ENCODE measurements at regions not wholly inside any gene's neighbourhood (a gene's known extent, or its start where the extent isn't known, plus 50 kb on each side); places are given as distances from the start of the nearest gene placed in this dataset.
"Not testable (repeated sequence)": the region's sequence is repeated elsewhere in the genome, so short reads cannot be mapped to it uniquely, and the experiment has no call there.

GRCh38 chr17:62134397-62134796 is 69.3 kb upstream of the MED13 start:
- no peak for TF ChIP-seq CTCF (IDR thresholded peaks at IDR 0.05)
- no peak overlapping the region for H3K4me3 ChIP-seq
- peaks cover 24 to 35% of the 10 kb centered on the region in 2 donors for H3K27me3 ChIP-seq
- H3K9me3 ChIP-seq: no peaks in the 10 kb centered on the region
- DNase-seq (no peak), ATAC-seq (no peak)
- intact Hi-C loops (cut with DNase I): no loop called here
- peaks cover 0 to 9% of the 10 kb centered on the region in 2 donors for H3K4me1 ChIP-seq
- no peaks in the 10 kb centered on the region for H3K36me3 ChIP-seq
- no peak overlapping the region for H3K27ac ChIP-seq

- intact Hi-C loops (cut with DNase I); H3K27me3 ChIP-seq; H3K9me3 ChIP-seq; H3K36me3 ChIP-seq; DNase-seq; H3K4me3 ChIP-seq; H3K27ac ChIP-seq; ATAC-seq; H3K4me1 ChIP-seq: not testable (repeated sequence)
Measured at GRCh38 chr17:62131271-62131670, 66.2 kb upstream of the MED13 start.

- Histone ChIP-seq H3K4me3 (no peak overlapping the region), H3K27ac (no peak overlapping the region), H3K9me3 (no peaks in the 10 kb centered on the region), H3K27me3 (peaks cover 0 to 11% of the 10 kb centered on the region in 2 donors), H3K36me3 (no peaks in the 10 kb centered on the region), H3K4me1 (no peaks in the 10 kb centered on the region)
- no peak for ATAC-seq
- intact Hi-C loops (cut with DNase I): no loop called here
- no peak for TF ChIP-seq CTCF (IDR thresholded peaks at IDR 0.05)
- no peak for DNase-seq
Measured at GRCh38 chr17:62130739-62131138, 65.7 kb upstream of the MED13 start.

- H3K4me1 ChIP-seq: no peaks in the 10 kb centered on the region
- no peak for TF ChIP-seq CTCF (IDR thresholded peaks at IDR 0.05)
- H3K4me3 ChIP-seq: no peak overlapping the region
- no peak overlapping the region for H3K27ac ChIP-seq
- no peak for DNase-seq
- H3K36me3 ChIP-seq: no peaks in the 10 kb centered on the region
- H3K9me3 ChIP-seq: no peaks in the 10 kb centered on the region
- ATAC-seq: no peak
- H3K27me3 ChIP-seq: peaks cover 0 to 20% of the 10 kb centered on the region in 2 donors
- intact Hi-C loops (cut with DNase I): no loop called here
Measured at GRCh38 chr17:62126292-62126691, 61.2 kb upstream of the MED13 start.

- no peaks in the 10 kb centered on the region for H3K9me3 ChIP-seq
- ATAC-seq (no peak), DNase-seq (no peak)
- intact Hi-C loops (cut with DNase I): no loop called here
- no peak overlapping the region for H3K4me3 ChIP-seq
- no peak for TF ChIP-seq CTCF (IDR thresholded peaks at IDR 0.05)
- H3K4me1 ChIP-seq: no peaks in the 10 kb centered on the region
- H3K36me3 ChIP-seq: no peaks in the 10 kb centered on the region
- H3K27me3 ChIP-seq: peaks cover 0 to 20% of the 10 kb centered on the region in 2 donors
- no peak overlapping the region for H3K27ac ChIP-seq
Measured at GRCh38 chr17:62125307-62125706, 60.2 kb upstream of the MED13 start.

- H3K9me3 ChIP-seq: no peaks in the 10 kb centered on the region
- no peaks in the 10 kb centered on the region for H3K36me3 ChIP-seq
- peaks cover 0 to 14% of the 10 kb centered on the region in 2 donors for H3K27me3 ChIP-seq
- no peak for TF ChIP-seq CTCF (IDR thresholded peaks at IDR 0.05)
- ATAC-seq (no peak), DNase-seq (no peak)
- no peak overlapping the region for H3K27ac ChIP-seq
- H3K4me3 ChIP-seq: no peak overlapping the region
- no peaks in the 10 kb centered on the region for H3K4me1 ChIP-seq
- intact Hi-C loops (cut with DNase I): no loop called here
Measured at GRCh38 chr17:62121025-62121730, 56.1 kb upstream of the MED13 start.

All from left lung (tissue), 4 donors.